ENCODE measurements at regions not wholly inside any gene's neighbourhood (a gene's known extent, or its start where the extent isn't known, plus 50 kb on each side); places are given as distances from the start of the nearest gene placed in this dataset.
"Not testable (repeated sequence)": the region's sequence is repeated elsewhere in the genome, so short reads cannot be mapped to it uniquely, and the experiment has no call there.

GRCh38 chr2:128594953-128595677, 276.4 kb upstream of the HS6ST1 start:
- Mint-ChIP-seq H3K36me3 (no peaks in the 10 kb centered on the region), H3K9me3 (no peaks in the 10 kb centered on the region), H3K4me3 (no peak overlapping the region), H3K27ac (no peak overlapping the region), H3K4me1 (no peaks in the 10 kb centered on the region)
- ATAC-seq, result no peak
- DNase-seq (ENCODE audit: low spot score in 2 of 2), result no peak

DNA sequence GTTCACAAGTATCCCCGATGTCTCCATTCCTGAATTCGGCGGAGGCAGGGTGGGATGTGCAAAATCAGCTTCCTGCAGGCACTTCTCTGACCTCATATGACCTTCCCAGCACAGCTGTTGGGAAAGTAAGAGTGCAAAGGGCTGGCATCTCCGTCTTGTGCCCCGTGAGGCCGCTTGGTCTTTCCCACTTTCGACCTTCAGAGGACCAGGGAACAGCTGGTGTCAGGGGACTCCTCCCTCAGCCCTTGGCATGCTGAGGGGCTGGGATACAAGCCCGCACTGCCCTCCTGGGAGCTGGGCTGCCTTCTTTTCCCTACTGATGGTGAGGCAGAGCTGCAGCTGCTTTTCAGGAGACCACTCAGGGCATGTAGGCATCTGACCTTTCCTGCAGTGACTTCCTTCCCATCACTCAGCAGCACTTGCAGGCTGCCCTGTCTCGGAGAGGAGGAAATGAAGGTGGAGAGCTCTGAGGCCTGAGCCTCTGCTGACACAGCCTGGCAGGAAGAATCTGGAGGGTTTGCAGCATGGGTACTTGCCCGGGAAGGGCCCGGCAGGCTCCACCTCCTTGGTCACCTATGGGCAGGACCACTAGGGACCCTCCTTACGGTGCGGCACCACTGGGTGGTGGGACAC, 277.2 kb upstream of the HS6ST1 start:
- H3K9me3 Mint-ChIP-seq, result no peaks in the 10 kb centered on the region
- no peak overlapping the region for H3K4me3 Mint-ChIP-seq
- no peak for ATAC-seq
- DNase-seq (ENCODE audit: low spot score in 2 of 2), result no peak
- no peaks in the 10 kb centered on the region for H3K36me3 Mint-ChIP-seq
- H3K4me1 Mint-ChIP-seq, result no peaks in the 10 kb centered on the region
- no peak overlapping the region for H3K27ac Mint-ChIP-seq

GRCh38 chr2:128596396-128597120, 277.9 kb upstream of the HS6ST1 start:
- ATAC-seq (no peak), DNase-seq (ENCODE audit: low spot score in 2 of 2) (no peak)
- H3K27ac Mint-ChIP-seq, result no peak overlapping the region
- H3K4me1 Mint-ChIP-seq, result no peaks in the 10 kb centered on the region
- no peaks in the 10 kb centered on the region for H3K36me3 Mint-ChIP-seq
- H3K9me3 Mint-ChIP-seq, result no peaks in the 10 kb centered on the region
- no peak overlapping the region for H3K4me3 Mint-ChIP-seq

DNA sequence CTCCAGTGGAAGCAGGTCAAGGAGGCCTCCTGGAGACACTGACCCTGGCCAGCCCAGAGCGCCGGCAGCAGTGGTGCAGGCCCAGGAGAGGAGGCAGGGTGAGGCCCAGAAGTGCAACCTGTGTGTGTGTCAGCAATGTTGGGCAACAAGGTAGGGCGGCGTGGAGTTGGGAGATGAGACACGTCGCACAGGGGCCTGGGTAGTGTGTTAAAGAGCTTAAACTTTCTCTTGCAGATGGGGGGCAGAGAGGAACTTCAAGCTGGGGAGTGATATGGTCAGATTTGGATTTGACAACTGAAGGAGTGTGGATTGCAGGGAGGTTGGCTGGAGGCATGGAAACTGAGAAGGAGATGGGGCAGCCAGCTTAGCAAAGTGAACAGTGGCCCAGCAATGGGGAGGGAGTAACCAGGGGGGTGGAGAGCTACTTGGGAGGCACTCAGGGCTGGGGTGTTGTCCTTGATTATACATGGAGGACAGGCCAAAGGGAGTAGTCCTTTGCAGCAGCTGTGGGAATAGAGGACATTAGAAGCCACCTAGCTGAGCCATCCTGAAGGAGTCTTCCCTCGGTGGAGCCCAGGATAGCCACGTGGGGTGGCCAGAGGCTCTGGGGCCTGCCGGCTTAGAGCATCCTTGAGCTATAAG, 278.6 kb upstream of the HS6ST1 start:
- H3K27ac Mint-ChIP-seq, result no peak overlapping the region
- no peak overlapping the region for H3K4me3 Mint-ChIP-seq
- H3K9me3 Mint-ChIP-seq, result no peaks in the 10 kb centered on the region
- DNase-seq (ENCODE audit: low spot score in 2 of 2), result no peak
- no peaks in the 10 kb centered on the region for H3K4me1 Mint-ChIP-seq
- H3K36me3 Mint-ChIP-seq, result no peaks in the 10 kb centered on the region
- no peak for ATAC-seq

DNA sequence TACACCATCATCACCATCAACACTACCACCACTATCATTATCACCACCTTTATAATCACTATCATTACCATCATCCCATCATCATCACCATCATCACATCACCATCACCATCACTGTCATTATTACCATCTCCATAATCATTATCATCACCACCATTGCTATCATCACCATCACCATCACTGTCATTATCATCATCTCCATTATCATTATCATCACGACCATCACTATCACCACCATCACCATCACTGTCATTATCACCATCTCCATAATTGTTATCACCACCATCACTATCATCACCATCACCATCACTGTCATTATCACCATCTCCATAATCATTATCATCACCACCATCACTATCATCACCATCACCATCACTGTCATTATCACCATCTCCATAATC, 279.6 kb upstream of the HS6ST1 start:
- H3K27ac Mint-ChIP-seq; H3K9me3 Mint-ChIP-seq; H3K4me1 Mint-ChIP-seq; ATAC-seq; DNase-seq (ENCODE audit: low spot score in 2 of 2); H3K4me3 Mint-ChIP-seq; H3K36me3 Mint-ChIP-seq: not testable (repeated sequence)

DNA sequence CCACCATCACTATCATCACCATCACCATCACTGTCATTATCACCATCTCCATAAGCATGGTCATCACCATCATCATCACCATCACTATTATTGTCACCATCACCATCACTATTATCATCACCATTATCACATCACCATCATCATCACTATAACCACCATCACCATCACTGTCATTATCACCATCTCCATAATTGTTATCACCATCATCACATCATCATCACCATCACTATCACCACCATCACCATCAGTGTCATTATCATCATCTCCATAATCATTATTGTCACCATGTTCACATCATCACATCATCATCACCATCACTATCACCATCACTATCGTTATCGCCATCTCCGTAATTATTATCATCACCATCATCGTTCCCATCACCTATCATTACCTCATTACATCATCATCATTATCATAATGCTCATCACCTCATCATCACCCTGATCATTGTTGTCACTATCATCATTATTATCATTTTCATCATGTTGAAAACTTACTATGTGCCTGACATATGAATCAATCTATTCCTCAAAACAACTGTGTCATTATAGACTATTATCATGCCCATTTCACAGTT, 280.3 kb upstream of the HS6ST1 start:
- H3K4me1 Mint-ChIP-seq, result no peaks in the 10 kb centered on the region
- H3K9me3 Mint-ChIP-seq, result no peaks in the 10 kb centered on the region
- ATAC-seq (no peak), DNase-seq (ENCODE audit: low spot score in 2 of 2) (no peak)
- no peaks in the 10 kb centered on the region for H3K36me3 Mint-ChIP-seq
- H3K4me3 Mint-ChIP-seq, result no peak overlapping the region
- H3K27ac Mint-ChIP-seq, result no peak overlapping the region

DNA sequence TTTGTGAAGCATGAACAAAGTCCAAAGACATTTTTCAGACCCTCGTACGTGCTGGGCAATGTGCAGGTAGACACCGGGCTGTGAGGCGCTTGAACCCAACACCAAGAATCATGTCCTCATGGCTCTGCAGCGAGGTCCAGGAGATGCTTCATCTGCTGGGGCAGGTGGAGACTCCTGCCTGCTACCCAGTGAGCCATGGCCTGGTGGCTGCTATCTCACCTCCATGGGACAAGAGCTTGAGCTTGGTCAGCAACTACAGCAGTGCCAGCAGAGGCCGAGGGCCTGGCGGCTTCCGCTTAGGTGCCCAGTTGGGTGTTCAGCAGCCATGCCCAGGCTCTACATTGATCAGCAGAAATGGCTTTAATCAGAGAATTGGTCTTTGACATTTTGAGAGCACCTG, 281.0 kb upstream of the HS6ST1 start:
- no peak overlapping the region for H3K27ac Mint-ChIP-seq
- H3K4me3 Mint-ChIP-seq, result no peak overlapping the region
- no peaks in the 10 kb centered on the region for H3K36me3 Mint-ChIP-seq
- no peaks in the 10 kb centered on the region for H3K4me1 Mint-ChIP-seq
- no peak for DNase-seq (ENCODE audit: low spot score in 2 of 2)
- no peak for ATAC-seq
- no peaks in the 10 kb centered on the region for H3K9me3 Mint-ChIP-seq

GRCh38 chr2:128600581-128601297, 282.1 kb upstream of the HS6ST1 start:
- Mint-ChIP-seq H3K36me3 (no peaks in the 10 kb centered on the region), H3K4me3 (no peak overlapping the region), H3K27ac (no peak overlapping the region), H3K9me3 (no peaks in the 10 kb centered on the region), H3K4me1 (no peaks in the 10 kb centered on the region)
- DNase-seq (ENCODE audit: low spot score in 2 of 2) (no peak), ATAC-seq (no peak)

DNA sequence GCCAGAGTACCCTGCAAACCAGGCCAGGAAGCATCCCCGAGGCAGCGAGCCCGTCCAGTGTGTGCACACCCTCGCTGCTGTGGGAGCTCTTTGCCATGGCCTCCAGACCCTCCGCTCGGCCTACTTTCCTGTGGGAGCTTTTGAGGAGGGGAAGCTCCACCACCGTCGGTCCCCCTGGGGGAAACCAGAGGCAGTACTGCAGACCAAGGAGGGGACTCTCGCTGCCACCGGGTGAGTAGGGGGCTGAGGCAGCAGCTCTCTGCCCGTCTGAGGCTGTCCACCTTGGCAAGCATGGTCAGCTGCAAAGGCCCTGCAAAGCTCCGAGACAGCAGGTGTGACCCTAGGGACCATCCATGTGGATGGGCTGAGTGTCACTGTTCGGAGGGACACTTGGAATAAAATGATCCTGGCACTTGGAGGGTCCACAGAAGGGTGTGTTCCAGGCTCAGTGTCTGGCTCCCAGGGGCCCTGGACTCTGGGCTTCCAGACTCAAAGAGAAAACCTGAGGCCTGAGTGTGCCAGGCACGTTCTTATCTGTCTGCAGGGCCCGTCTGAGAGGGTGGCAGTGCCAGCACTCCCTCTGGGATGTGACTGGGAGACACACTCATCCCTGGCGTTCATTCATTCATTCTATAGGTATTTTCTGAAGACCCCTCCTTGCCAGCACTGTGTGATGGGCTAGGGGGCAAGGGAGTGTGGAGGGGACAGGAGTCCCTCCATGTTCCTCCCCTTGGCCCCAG, 282.8 kb upstream of the HS6ST1 start:
- Mint-ChIP-seq H3K27ac (no peak overlapping the region), H3K4me3 (no peak overlapping the region), H3K9me3 (no peaks in the 10 kb centered on the region), H3K36me3 (no peaks in the 10 kb centered on the region), H3K4me1 (no peaks in the 10 kb centered on the region)
- ATAC-seq (no peak), DNase-seq (ENCODE audit: low spot score in 2 of 2) (no peak)

- ATAC-seq (no peak), DNase-seq (ENCODE audit: low spot score in 2 of 2) (no peak)
- H3K27ac Mint-ChIP-seq, result no peak overlapping the region
- no peaks in the 10 kb centered on the region for H3K4me1 Mint-ChIP-seq
- no peak overlapping the region for H3K4me3 Mint-ChIP-seq
- no peaks in the 10 kb centered on the region for H3K36me3 Mint-ChIP-seq
- no peaks in the 10 kb centered on the region for H3K9me3 Mint-ChIP-seq
These were observed 283.5 kb upstream of the HS6ST1 start for GRCh38 chr2:128602038-128602698.

GRCh38 chr2:128602699-128603101, 284.0 kb upstream of the HS6ST1 start:
- Mint-ChIP-seq H3K9me3 (no peaks in the 10 kb centered on the region), H3K36me3 (no peaks in the 10 kb centered on the region), H3K4me1 (no peaks in the 10 kb centered on the region), H3K4me3 (no peak overlapping the region), H3K27ac (no peak overlapping the region)
- DNase-seq (ENCODE audit: low spot score in 2 of 2), result no peak
- ATAC-seq, result peak; percentile 3

DNA sequence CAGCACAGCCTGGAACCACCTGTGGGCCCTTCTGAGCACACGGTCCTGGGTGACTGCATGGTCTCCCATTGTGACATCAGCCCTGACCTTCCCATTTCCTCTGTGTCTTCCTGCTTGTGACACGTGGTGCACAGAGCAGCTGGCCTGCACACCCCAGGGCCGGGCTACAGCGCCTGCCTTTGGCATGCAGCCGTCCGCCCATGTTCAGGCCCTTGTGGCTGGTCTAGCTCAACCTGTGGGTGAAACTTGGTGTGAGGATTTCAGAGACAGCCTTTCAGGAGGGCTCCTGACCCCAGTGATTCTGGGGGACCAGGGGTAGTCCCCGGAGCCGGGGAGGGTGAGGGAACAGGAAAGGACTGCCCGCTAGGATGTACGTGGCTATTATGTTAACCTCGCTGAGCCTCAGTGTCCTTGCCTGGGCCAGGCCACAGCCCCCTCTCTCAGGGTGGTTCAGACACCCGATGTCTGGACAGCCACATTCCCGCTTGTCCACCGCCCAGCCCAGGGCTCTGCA, 284.8 kb upstream of the HS6ST1 start:
- no peak overlapping the region for H3K4me3 Mint-ChIP-seq
- H3K9me3 Mint-ChIP-seq, result no peaks in the 10 kb centered on the region
- no peak overlapping the region for H3K27ac Mint-ChIP-seq
- no peaks in the 10 kb centered on the region for H3K4me1 Mint-ChIP-seq
- H3K36me3 Mint-ChIP-seq, result no peaks in the 10 kb centered on the region
- DNase-seq (ENCODE audit: low spot score in 2 of 2) (no peak), ATAC-seq (peak; percentile 2)

- no peaks in the 10 kb centered on the region for H3K36me3 Mint-ChIP-seq
- H3K4me3 Mint-ChIP-seq, result no peak overlapping the region
- DNase-seq (ENCODE audit: low spot score in 2 of 2), result no peak
- H3K27ac Mint-ChIP-seq, result no peak overlapping the region
- no peak for ATAC-seq
- no peaks in the 10 kb centered on the region for H3K9me3 Mint-ChIP-seq
- no peaks in the 10 kb centered on the region for H3K4me1 Mint-ChIP-seq
These were observed 285.4 kb upstream of the HS6ST1 start for GRCh38 chr2:128604045-128604444.

GRCh38 chr2:128604581-128604980, 285.9 kb upstream of the HS6ST1 start:
- H3K4me3 Mint-ChIP-seq; ATAC-seq; H3K27ac Mint-ChIP-seq; DNase-seq (ENCODE audit: low spot score in 2 of 2); H3K4me1 Mint-ChIP-seq; H3K9me3 Mint-ChIP-seq; H3K36me3 Mint-ChIP-seq: not testable (repeated sequence)

All from stimulated activated effector memory CD8-positive, alpha-beta T cell treated with anti-CD3 and anti-CD28 coated beads, Interleukin-12 subunit alpha, Interleukin-12 subunit beta, amount 100 ng/mL, for 72 hours (primary cell).